GM19468 (cell line): ENCODE measurements at regions not wholly inside any gene's neighbourhood (a gene's known extent, or its start where the extent isn't known, plus 50 kb on each side); places are given as distances from the start of the nearest gene placed in this dataset.
"Not testable (repeated sequence)": the region's sequence is repeated elsewhere in the genome, so short reads cannot be mapped to it uniquely, and the experiment has no call there.

ENCODE experiments used
- ATAC-seq: cut with Tn5 transposase; IDR thresholded peaks from one replicate; pipeline ENCODE4 v1.9.1; 2021; ENCODE audit warnings: mild to moderate bottlenecking, moderate library complexity, moderate number of reproducible peaks; ENCODE audit not compliant: unreplicated experiment; ENCODE audit errors: extremely low read depth

DNA sequence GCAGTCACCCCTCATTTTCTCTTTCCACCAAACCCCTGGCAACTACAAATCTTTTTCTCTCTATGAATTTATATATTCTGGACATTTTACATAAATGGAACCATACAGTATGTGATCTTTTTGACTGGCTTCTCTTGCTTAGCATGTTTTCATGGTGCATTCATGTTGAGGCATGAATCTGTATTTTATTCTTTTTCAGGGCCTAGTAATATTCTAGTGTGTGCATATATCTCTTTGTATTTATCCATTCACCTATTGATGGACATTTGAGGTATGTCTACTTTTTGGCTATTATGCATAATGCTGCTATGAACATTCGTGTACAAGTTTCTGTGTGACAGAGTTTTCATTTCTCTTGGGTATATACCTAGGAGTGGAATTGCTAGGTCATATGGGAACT is 78.2 kb downstream of the HACD1 start:
- no peak for ATAC-seq

DNA sequence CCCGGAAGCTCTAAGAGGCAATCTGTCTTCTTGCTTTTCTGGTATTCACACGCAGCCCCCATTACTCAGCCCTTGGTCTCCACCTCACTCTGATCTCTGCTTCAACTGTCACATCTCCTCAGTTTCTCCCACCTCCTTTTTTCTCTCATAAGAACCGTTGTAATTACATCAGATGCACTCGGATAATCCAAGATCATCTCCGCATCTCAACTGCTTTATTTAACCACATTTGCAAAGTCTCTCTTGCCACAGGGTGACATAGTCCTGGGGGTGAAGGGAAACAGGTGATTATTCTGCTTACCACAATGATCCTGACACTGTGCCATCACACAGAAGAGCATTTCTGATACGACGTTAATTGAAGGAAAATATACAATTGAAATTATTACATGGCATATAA is 79.9 kb downstream of the HACD1 start:
- ATAC-seq = no peak

DNA sequence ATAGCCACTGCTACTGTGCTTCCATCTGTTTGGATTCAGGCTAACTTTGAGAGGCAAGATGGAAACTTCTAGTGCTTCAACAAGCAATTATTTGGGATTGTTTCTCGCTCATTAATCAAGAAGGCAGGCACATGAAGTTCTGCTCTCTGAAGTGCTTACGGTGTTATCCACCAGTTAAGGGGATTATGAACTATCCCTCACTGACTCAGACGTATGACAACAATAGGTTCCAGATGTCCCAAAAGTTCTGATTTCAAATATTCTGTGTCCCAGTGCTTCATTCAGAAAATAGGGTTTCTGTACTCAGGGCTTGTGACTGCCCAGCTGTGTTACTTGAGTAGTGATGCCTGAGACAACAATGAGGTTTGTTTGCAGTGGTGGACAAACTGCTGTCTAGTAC is 81.0 kb downstream of the HACD1 start:
- ATAC-seq = no peak

DNA sequence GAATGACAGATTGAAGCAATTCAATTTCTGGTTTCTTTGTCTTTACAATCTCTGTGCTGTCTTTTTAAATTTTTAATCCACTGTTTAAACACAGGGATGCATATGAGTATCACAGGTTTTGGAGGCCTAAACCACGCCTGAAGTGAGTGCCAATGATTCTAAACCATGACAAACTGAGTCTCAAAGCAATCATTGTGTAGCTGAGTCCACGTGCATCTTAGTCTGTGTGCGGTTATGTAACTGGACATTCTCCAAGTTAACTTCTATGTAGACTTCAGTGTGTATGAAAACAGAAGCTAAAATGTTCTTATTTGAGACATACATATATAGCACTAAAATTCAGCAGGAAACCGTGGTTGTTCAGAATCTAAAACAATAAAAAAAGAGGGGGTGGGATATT is 79.3 kb upstream of the ST8SIA6 start:
- no peak for ATAC-seq

DNA sequence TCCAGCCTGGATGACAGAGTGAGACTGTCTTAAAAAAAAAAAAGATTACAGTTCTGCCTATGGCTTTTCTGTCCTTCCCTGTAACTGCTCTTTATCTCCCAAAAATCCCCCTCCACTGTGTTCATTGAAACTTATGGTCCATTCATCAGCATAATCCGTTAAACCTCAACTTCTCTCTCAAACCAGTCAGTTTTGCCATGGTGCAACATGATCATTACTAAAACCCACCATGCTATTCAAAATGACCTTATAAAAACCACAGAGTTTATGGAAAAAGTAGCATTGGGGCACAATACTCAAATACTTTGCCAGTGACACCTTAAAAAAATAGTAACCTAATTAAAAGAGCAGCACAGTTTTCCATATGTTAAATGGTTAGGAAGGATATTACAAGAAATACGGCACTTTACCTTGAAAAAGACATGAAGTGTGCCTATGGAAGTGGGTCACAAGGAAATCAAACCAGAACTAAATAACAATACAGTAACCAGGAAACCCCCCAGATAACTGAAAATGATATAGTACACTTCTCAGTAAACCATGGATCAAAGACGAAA is 74.0 kb upstream of the ST8SIA6 start:
- no peak for ATAC-seq

DNA sequence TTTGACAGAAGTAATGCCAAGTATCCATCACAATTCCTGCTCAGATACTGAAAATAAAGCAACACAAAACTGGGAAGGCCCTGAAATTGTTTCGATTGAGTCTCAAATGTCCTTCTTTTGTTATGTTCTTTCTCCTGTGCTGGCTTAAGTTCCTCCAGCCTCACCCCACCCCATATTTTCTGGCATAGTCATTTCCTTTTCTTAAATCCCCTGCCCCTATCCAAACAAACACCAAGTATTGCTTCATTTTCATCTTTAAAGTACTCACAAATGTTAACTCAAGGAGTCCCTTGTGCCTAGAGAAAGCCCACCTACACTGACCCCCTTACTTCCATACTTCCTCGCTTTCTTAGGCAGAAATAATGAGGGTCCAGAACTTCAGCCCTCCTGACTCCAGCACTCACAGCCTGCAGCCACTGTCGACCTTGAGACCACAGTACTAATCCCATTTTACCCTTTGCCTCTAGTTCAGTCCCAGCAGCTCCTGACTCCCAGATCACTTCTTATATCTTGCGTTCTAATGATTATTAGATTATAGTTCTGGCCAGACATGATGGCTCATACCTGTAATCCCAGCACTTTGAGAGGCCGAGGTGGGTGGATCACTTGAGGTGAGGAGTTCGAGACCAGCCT is 73.2 kb upstream of the ST8SIA6 start:
- no peak for ATAC-seq

DNA sequence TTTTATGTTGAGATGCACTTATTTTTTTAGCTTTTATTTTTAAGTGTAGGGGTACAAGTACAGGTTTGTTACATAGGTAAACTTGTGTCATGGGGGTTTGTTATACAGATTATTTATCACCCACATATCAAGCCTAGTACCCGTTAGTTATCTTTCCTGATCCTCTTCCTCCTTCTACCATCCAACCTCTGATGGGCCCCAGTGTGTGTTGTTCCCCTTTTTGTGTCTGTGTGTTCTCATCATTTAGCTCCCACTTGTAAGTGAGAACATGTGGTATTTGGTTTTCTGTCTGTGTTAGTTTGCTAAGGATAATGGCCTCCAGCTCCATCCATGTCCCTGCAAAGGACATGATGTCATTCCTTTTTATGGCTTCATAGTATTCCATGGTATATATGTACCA is 72.2 kb upstream of the ST8SIA6 start:
- ATAC-seq = not testable (repeated sequence)

DNA sequence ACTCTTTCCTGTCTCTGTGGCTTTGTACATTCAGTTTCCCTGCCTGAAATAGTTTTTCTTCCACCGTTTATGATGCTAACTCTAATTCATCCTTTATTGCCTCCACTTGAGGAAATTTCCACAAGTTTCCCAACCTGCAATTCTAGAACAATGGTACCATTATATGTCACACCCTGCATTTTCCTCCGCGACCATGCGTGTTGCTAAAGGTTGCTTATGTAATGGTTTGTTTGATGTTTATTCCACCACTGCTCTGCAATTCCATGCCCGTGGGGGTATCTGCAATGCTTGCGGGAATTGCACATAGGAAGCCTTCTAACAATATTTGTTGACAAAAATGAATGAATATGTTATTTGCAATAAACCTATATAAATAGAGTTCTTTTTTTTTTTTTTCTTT is 69.5 kb upstream of the ST8SIA6 start:
- ATAC-seq = no peak

DNA sequence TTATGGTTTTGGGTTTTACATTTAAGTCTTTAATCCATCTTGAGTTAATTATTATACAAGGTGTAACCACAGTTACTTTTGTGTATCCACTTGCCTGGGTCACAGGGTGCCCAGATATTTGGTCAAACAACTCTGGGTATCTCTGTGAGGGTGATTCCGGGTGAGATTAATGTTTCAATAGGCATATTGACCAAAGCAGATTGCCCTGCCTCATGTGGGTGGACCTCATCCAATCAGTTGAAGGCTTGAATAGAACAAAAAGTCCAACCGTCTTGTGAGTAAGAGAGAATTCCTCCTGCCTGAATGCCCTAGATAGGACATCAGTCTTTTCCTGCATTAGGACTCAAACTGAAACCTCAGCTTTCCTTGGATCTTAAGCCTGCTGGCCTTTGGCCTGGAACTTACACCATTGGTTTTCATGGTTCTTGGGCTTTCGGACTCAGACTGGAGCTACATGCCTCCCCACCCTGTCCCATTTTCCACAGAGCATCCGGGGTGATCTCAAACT is 68.9 kb upstream of the ST8SIA6 start:
- ATAC-seq = no peak

DNA sequence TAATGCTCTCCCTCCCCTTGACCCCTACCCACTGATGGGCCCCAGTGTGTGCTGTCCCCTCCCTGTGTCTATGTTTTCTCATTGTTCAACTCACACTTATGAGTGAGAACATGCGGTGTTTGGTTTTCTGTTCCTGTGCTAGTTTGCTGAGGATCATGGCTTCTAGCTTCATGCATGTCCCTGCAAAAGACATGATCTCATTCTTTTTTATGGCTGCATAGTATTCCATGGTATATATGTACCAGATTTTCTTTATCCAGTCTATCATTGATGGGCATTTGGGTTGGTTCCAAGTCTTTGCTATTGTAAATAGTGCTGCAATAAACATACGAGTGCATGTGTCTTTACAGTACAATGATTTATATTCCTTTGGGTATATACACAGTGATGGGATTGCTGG is 67.9 kb upstream of the ST8SIA6 start:
- not testable (repeated sequence) for ATAC-seq

DNA sequence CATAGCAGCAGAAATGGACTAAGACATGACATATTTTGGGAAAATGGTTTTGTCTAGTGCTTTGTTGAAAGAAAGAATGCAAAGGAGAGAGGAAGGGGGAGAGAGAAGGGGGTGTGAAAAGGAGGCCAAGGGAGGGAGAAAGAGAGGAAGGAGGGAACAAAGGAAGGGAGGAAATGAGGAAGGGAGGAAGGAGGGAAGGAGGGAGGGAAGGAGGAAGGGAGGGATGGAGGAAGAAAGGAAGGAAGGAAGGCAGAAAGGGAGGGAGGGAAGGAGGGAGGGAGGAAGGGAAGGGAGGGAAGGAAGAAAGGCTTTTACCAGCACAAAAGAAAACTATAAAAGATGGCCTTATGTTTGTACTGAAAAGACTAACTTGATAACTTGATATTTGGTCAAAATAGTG is 65.1 kb upstream of the ST8SIA6 start:
- ATAC-seq = no peak

DNA sequence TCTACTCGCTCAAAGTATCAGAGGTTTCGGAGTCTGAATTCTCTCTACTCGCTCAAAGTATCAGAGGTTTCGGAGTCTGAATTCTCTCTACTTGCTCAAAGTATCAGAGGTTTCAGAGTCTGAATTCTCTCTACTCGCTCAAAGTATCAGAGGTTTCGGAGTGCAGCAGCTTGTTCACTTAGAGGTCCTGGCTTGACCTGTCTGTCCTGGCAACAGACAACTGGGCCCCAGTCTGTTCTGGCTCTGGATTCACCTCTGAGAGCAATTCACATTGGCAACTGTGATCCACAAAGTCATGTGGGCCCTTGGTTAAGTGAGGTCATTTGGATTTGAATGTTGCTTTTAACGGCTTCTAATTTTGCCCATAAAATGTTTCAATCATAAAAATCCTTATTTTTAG is 63.9 kb upstream of the ST8SIA6 start:
- ATAC-seq = no peak

DNA sequence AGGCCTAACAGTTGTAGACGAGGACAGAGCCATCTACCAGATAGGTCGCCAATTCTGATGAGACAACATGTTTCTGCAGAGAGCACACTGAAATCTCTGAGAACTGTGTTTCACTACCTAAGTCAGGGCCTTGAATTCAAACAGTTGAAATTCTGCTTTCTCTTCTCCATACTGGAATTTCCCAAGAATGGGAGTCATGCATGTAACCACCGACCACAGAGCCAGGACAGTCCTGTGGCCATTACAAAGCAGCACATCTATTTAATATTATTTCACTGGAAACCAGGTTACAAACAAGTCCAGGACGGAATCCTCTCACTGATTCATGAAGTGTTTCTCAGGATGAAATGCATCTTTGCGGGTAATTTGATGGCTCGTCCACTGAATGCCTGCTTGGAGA is 62.0 kb upstream of the ST8SIA6 start:
- no peak for ATAC-seq

DNA sequence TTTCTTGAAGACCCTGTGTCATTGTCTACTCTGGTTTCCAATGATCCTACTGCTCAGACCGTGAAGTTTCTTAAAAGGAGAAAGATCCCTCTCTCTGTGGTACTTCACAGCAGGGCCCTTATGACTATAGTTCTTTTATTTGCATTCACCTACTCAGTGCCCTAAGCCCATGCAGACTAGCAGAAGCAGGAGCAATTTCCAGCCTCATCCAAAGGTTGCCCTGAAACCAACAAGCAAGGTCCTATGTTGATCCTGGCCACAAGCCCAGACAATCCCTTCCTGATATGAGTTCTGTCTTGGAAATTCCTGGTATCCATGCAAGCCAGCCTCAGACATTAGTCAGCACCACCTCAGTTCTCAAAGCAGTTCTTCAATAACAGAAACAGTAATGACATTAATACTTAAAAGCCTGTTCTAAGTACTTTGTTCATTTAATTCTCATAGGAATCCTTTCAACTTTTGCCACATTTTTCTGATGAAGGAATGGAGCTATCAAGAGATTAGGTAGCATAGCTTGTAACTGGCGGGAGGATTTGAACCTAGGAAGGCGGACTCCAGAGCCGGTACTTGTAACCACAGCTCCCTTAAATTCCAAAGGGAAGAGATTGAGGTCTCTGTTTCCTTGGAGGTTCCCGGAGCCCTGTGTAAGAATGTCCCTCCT is 58.1 kb upstream of the ST8SIA6 start:
- no peak for ATAC-seq

DNA sequence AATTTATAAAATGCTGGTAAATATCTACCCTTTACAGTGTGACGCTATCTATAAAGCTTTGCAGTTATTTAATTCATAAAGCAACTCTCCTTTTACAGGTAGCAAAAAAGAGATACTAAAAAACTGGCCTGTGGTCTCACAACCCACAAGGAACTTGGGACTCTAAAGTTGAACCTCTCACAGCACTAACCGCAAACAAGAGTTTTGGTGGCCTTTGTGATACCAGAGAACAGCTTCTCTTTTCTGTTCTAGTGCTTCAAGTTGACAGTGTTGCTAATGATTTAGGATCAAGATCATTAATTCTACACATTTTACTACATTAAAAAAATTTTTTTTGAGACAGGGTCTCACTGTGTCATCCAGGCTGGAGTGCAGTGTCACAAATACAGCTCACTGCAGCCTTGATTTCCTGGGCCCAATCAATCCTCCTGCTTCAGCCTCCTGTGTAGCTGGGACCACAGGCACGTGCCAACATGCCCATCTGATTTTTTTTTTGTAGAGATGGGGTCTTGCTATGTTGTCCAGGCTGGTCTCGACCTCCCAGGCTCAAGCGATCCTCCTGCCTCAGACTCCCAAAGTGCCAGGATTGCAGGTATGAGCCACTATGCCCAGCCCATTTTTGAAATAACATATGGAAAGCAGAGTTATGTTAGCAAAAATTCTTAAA is 56.0 kb upstream of the ST8SIA6 start:
- ATAC-seq = peak; percentile 70

DNA sequence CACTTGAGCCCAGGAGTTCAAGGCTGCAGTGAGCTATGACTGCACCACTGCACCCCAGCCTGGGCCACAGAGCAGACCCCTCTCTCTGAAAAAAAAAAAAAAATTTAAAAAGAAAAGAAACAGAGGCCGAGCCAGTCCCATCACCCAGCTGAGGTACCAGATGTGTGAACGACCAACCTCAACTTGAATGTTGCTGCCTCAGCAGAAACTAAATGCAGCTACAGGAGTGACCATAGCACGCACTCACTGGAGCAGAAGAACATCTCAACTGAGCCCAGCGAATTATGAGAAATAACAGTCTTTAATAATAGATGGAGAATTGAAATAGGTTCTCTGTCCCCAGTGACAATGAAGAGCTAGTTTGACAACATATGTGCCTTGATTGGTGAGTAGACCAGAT is 53.1 kb upstream of the ST8SIA6 start:
- no peak for ATAC-seq

DNA sequence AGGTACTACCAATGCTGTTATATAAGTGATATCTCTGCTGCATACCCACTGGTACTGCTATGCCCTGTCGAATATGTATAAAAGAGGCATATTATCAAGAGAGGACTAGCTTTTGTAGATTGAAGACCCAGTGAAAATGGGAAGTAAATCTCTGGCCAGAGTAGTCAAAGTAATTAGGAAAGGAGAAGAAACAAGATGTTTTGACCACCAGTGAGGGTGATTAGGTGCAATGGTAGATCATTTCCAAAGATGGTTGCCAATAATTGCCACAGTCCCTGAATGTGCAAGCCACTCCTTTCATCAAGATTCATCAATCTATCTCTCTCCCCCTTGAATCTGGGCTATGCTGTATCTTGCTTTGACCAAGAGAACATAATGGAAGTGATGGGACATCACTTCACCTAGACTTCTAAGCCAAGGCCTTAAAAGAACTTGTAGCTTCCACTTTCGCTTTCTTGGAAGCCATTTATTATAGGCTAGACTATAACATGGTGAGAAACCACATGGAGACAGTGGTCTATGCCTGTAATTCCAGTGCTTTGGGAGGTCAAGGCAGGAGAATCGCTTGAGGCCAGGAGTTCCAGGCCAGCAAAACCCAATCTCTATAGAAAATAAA is 52.6 kb upstream of the ST8SIA6 start:
- no peak for ATAC-seq

DNA sequence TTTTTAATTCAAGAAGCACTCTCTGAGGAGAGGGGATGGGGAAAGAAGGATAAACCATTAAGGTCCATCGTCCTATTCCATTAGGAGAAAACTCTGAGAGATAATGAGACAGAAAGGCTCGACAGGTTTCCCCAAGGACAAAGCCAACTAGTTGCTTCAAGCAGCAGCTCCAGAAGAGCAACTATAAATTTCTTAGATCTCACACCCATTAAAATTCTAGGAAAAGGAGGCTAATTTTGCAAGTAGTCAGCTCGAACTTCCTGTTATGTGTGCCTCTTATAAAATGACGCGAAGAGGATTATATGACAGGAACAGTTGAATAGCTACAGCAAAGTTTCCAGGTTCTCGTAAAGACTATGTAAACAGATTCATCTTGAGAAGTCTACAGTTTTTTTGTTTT is 52.0 kb upstream of the ST8SIA6 start:
- ATAC-seq = no peak

DNA sequence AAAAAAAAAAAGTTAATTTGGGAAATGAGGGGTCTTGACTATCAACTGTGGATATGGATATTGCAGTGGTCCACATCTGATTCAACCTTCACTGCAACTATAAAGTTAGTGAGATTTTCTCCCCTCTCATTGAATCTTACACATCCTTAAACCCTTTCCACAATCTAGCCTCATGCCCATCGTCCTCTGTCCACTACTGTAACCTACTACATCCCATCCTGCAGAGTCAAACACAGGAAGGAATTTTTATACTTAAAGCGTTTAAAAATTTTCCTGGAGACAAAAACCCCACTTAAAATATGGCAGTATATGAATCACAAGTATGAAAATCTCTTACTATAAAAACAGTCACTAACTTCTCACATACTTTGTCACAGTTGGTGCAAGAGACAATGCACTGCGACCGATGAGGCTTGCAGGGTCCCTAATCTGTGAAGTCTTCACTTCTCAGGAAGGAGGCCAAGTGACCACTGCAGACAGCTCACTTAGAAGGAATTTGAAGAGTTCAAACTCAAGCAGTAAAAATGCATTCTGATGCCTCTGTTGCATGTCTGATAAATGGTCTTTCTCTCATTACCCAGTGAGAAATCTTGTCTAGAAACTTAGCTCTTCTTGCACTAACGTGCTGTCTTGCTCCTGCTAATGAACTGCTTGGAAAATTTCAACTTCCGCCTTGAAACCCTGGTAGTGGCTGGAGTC is 50.3 kb upstream of the ST8SIA6 start:
- ATAC-seq = no peak
